ENCODE measurements at regions not wholly inside any gene's neighbourhood (a gene's known extent, or its start where the extent isn't known, plus 50 kb on each side); places are given as distances from the start of the nearest gene placed in this dataset.

- TF ChIP-seq POLR2A (IDR thresholded peaks at IDR 0.05; ENCODE audit: low read depth, low read length) (no peak), TAF1 (IDR thresholded peaks at IDR 0.05; ENCODE audit: borderline replicate concordance, low read depth, low read length) (no peak)
Observed at GRCh38 chr16:59198487-59198886, 464.4 kb upstream of the GOT2 start.

Measured in GM12892 (cell line).